COR-L47 (cell line): ENCODE measurements at regions not wholly inside any gene's neighbourhood (a gene's known extent, or its start where the extent isn't known, plus 50 kb on each side); places are given as distances from the start of the nearest gene placed in this dataset.

Source experiments
- DNase-seq: peaks from one replicate; lab custom pipeline; 2025; lab: John Stamatoyannopoulos, UW

GRCh38 chr20:59495166-59495565 lies 109.2 kb upstream of the PHACTR3 start:
- DNase-seq: no peak

GRCh38 chr20:59495894-59496510 lies 108.3 kb upstream of the PHACTR3 start:
- DNase-seq: peak; percentile 60

DNA sequence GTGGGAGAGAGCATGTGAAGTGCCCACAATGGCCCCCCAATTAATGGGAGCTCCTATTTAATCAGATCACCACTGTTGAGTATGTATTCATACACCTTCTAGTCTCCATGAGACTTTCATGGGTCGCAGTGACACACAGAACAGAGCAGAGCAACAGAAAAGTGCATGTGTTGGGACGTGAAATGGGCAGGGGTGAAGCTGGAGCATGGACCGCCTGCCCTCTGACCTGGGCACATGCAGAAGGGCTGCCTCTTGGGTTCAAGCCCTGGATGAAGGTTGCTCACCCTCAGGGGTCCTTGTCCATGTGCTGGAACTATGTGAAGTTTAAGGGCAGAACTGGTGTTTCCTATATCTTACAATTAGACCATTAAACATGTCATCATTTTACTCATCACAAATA lies 106.0 kb upstream of the PHACTR3 start:
- DNase-seq: no peak

DNA sequence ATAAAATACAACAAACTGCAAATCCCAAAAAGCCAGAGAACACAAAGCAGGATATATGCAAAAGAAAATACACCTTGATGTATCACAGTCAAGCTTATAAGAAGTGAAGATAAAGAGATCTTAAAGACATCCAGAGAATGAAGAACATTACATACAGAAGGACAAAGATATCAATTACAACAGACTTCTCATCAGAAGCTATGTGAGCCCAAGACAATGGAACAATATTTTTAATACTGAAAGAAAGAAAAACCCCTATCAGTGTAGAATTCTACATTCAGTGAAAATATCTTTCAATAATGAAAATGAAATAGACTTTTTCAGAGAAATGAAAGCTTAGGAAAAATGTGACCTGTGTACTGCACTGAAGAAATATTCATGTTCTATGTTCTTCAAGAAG lies 104.5 kb upstream of the PHACTR3 start:
- no peak for DNase-seq

DNA sequence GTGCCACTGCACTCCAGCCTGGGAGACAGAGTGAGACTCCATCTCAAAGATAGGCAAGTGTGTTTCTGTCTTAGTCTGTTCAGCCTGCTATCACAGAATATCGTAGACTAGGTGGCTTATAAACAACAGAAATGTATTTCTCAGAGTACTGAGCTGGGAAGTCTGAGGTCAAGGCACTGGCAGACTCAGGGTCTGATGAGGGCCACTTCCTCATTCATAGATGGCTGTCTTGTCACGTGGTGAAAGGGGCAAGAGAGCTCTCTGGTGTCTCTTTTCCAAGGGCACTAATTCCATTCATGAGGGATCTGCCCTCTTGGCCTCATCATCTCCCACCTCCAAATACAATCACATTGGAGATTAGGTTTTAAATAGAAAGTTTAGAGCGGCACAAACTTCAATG lies 95.6 kb upstream of the PHACTR3 start:
- DNase-seq: no peak

DNA sequence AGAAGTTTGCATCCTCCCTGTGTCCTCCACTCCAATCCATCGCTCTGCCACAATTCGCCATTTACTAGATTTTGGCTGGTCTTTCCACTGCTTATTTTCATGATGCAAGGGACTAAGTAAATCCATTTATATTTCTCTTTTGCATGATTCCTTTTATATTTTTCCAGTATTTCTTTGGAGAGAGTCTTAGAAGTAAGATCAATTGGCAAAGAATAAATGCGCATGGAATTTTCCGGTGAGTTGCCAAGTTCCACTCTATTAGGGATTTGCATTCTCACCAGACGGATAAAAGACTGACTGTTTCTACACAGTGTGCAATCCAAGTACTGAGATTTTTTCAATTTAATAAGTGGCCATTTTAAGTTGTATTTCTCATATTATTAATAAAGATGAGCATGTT lies 91.7 kb upstream of the PHACTR3 start:
- no peak for DNase-seq

GRCh38 chr20:59514554-59514953 lies 89.8 kb upstream of the PHACTR3 start:
- DNase-seq: no peak

DNA sequence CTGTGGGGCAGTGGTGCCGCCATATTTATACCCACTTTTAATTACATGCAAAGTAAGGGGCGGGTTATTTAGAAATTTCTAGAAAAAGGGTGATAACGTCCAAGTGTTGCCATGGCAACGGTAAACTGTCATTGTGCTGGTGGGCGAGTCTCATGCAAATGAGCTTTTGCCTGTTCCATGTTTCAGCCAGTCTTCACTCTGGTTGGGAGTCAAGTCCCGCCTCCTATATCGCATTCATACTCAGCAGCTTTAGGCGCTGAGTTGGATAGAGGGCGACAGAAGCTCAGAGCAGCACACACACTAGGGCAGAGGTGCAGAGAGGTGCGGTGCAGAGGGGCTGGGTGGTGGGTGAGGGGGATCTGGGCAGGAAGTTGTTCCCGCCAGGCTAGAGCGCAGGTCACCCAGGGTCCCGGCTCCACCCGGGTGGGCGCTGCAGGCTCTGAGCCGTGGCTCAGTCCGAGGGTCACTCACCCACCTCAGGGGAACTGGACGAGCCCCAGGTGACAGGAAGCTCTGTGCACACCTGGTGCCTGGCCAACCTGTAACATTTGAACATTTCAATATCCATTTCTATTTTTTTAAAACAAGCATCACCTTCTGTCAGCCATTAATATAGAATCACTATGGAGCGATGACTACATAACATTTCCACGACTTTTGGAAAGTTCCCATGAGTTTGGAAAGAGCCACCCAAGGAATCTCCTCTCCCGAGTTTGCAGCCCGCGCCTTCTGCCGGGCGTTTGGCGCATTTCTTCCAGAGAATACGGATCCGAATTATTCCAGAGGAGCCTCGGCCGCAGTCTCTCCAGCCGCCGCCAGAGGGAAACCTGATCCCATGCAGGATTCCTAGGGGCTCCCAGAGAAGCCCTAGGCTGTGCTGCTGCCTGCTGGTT lies 89.1 kb upstream of the PHACTR3 start:
- DNase-seq: peak; percentile 78

GRCh38 chr20:59515906-59516209 lies 88.5 kb upstream of the PHACTR3 start:
- DNase-seq: no peak

DNA sequence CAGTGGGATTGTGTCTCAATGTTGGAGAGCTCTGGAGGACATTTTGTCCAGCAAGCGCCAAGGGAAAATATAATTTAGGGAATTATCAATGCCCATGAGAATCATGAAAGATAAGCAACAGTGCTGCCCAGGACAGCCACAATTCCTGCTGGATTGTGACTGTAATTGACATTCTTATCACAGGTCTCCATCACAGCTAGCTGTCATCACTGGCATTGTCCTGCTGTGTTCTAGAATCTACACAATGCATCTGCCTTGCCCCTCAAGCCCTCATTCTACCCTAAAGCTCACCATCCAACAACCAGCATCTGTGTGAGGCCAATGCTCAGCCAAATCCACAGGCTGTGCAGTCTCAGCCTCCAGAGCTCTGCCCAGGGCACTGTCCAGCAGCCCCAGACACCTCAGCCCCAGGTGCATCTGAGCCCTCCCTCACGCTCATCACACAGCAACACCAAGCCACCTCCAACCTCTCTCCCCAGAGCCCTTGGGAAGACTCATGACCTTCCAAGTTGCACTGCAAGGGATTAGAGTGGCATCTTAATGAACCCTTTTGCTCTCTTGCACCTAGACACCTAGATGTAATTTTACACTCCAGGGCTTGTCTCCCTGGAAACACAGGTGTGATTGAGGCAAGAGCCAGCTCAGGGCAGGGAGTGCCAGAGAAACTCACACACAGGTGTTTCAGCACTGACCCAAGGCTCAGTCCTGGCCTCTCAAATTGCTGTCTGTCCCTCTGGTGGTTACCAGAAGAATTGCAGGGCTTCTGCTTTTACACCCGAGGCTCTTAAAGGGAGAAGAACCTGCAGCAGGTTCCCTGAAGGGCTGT lies 85.2 kb upstream of the PHACTR3 start:
- DNase-seq: peak; percentile 58

DNA sequence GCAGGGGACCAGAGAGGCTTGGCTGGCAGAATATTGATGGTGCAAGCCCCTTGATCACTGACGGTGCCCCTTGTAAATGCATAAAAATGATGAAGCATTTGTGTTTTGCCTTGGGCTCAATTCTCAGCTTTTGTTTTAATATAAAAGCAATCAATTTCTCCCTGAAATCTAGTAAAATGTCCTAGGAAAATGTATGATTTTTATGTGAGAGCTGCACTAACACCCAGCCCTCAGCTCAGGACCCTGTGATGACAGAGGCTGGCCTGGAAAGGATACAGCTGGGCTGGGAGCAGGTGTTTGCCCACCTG lies 84.7 kb upstream of the PHACTR3 start:
- no peak for DNase-seq

DNA sequence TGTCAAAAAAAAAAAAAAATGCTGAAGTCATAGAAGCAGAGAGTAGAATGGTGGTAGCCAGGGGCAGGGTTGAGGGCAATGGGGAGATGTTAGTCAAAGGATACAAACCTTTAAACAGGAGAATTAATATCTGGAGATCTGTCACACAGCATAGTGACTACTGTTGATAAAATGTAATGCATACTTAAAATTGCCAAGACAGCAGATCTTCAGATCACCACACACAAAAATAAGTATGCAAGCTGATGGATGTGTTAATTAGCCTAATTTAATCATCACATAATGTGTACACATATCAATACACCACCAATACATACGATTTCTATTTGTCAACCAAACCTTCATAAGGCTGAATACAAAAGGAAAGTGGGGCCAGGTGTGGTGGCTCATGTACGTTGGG lies 83.5 kb upstream of the PHACTR3 start:
- no peak for DNase-seq

- peak; percentile 55 for DNase-seq
These were observed 78.7 kb upstream of the PHACTR3 start for GRCh38 chr20:59525500-59526241.

GRCh38 chr20:59526242-59527225 lies 77.8 kb upstream of the PHACTR3 start:
- peak; percentile 7 for DNase-seq

DNA sequence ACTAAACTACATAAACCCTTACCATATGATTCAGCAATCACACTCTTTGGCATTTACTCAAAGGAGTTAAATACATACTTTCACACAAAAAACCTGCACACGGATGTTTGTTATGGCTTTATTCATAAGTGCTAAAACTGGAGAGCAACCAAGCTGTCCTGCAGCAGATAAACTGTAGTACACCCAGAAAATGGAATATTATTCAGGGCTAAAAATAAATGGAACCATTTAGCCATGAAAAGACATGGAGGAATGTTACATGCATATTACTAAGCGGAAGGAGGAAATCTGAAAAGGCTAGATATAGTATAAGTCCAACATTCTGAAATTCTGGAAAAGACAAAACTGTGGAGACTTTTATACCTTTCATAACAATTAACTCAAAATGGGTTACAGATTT lies 73.6 kb upstream of the PHACTR3 start:
- DNase-seq: no peak

DNA sequence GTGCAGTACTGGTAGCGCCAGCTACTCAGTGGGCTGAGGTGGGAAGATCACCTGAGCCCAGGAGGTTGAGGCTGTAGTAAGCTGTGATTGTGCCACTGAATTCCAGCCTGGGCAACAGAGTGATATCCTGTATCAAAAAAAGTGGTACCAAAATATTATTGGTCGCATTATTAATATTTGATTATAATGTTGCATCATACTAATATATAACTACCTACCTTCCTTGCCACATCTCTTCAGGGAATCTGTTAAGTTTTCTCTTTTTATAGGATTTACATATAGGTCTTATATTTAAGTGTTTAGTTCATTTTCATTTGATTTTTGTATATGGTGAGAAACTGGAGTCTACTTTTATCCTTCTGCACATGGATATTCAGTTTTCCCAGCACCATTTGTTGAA lies 66.3 kb upstream of the PHACTR3 start:
- no peak for DNase-seq

DNA sequence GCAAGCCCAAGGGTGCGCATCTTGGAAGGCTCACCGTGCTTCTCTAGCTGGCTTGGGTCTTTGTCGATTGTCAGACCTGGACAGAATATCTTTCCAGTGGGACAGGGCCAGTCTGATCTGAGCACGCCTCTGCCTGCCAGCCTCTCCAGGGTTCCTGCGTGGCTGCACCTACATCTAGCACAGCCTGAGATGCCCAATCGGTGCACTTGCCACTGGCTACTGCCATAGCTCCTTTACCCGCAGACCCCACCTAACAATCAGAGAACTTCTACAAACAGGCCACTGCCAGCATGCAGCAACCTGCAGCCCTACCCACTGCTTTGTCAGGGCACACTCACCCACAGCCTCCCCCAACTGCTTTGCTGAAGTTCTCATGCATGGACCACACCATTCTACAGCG lies 56.7 kb upstream of the PHACTR3 start:
- DNase-seq: no peak
